Ishikawa (cell line): ENCODE measurements at regions not wholly inside any gene's neighbourhood (a gene's known extent, or its start where the extent isn't known, plus 50 kb on each side); places are given as distances from the start of the nearest gene placed in this dataset.

ENCODE experiments used
- CEBPB ChIP-seq: IDR thresholded peaks from 2 replicates; pipeline ENCODE4 v1.6.1; 2012
- CREB1 ChIP-seq: IDR thresholded peaks from 2 replicates; pipeline ENCODE4 v1.6.1; 2012; ENCODE audit warnings: low read depth
- EGR1 ChIP-seq: IDR thresholded peaks from 2 replicates; pipeline ENCODE4 v1.6.1; 2012
- EP300 ChIP-seq: IDR thresholded peaks from 2 replicates; pipeline ENCODE4 v1.6.1; 2012; ENCODE audit warnings: borderline replicate concordance
- FOXM1 ChIP-seq: IDR thresholded peaks from 2 replicates; pipeline ENCODE4 v1.6.1; 2012; ENCODE audit warnings: low read depth, borderline replicate concordance
- MAX ChIP-seq: IDR thresholded peaks from 2 replicates; pipeline ENCODE4 v1.6.1; 2012
- NFIC ChIP-seq: IDR thresholded peaks from 2 replicates; pipeline ENCODE4 v1.6.1; 2012
- RAD21 ChIP-seq: IDR thresholded peaks from 2 replicates; pipeline ENCODE4 v1.6.1; 2012; ENCODE audit warnings: low read depth
- TAF1 ChIP-seq: IDR thresholded peaks from 2 replicates; pipeline ENCODE4 v1.6.1; 2012; ENCODE audit warnings: low read depth, mild to moderate bottlenecking
- TCF12 ChIP-seq: IDR thresholded peaks from 2 replicates; pipeline ENCODE4 v1.6.1; 2012; ENCODE audit warnings: low read depth
- TEAD4 ChIP-seq: IDR thresholded peaks from 2 replicates; pipeline ENCODE4 v1.6.1; 2012
- YY1 ChIP-seq: IDR thresholded peaks from 2 replicates; pipeline ENCODE4 v1.6.1; 2012; ENCODE audit warnings: low read depth
- ZBTB7A ChIP-seq: IDR thresholded peaks from 2 replicates; pipeline ENCODE4 v1.6.1; 2012; ENCODE audit warnings: low read depth
- TF ChIP-seq, protein P1 (sequence below): IDR thresholded peaks from 2 replicates; pipeline ENCODE4 v1.6.1; 2012
- TF ChIP-seq, protein P2 (sequence below): IDR thresholded peaks from 2 replicates; pipeline ENCODE4 v1.6.1; 2012; ENCODE audit warnings: low read depth, mild to moderate bottlenecking

DNA sequence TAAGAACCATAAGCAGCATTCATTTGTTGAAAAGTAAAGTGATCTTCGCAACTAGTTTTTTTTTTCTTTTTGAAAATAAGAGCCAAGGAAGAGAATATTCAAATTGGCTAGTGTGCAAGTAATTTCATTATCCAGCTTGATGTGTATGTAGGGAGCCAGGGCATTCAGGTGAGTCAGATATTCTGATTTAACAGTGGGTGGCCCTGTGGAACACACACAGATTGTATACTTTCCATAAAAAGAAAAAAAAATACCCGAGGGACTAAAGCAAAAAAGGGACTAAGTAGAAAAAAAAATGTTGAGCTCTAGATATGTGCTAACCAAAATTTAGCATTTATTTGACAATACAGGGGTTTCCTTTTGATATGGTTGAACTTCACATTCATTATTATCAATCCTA is 96.9 kb upstream of the ROPN1 start:
- TF ChIP-seq CREB1, result no peak
- no peak for TF ChIP-seq EGR1
- no peak for TF ChIP-seq MAX

- TF ChIP-seq FOXM1 (no peak), EGR1 (no peak), CEBPB (no peak), YY1 (no peak), TEAD4 (no peak), NFIC (no peak), TAF1 (no peak), MAX (no peak), TCF12 (no peak), CREB1 (no peak), EP300 (no peak), RAD21 (no peak)
- TF ChIP-seq, protein P1, sequence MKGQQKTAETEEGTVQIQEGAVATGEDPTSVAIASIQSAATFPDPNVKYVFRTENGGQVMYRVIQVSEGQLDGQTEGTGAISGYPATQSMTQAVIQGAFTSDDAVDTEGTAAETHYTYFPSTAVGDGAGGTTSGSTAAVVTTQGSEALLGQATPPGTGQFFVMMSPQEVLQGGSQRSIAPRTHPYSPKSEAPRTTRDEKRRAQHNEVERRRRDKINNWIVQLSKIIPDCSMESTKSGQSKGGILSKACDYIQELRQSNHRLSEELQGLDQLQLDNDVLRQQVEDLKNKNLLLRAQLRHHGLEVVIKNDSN, result no peak
Observed at GRCh38 chr3:124089214-124089613, 97.3 kb upstream of the ROPN1 start.

DNA sequence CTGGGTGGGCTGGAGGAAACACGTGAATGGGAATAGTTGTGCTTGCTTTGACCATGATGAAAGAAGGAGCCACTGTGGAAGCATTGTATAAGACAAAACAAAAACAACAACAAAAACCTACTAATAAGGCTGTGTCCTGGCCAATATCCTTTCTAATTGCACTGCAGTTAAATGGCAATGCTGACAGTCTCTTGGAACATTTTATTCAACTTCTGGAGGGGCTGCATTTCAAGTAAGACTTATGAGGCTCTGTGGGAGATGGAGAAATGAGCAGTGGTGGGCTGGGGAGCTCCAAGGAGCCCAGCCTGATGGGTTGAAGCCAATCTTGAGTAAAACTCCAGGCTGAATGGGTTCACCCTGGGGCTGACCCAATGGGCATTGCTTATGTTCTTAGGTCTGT is 99.8 kb upstream of the ROPN1 start:
- no peak for TF ChIP-seq CEBPB

- TF ChIP-seq, protein P1, result no peak
- no peak for TF ChIP-seq TAF1
- TF ChIP-seq NFIC, result no peak
- TF ChIP-seq YY1, result no peak
- TF ChIP-seq EP300, result no peak
- TF ChIP-seq, protein P2, sequence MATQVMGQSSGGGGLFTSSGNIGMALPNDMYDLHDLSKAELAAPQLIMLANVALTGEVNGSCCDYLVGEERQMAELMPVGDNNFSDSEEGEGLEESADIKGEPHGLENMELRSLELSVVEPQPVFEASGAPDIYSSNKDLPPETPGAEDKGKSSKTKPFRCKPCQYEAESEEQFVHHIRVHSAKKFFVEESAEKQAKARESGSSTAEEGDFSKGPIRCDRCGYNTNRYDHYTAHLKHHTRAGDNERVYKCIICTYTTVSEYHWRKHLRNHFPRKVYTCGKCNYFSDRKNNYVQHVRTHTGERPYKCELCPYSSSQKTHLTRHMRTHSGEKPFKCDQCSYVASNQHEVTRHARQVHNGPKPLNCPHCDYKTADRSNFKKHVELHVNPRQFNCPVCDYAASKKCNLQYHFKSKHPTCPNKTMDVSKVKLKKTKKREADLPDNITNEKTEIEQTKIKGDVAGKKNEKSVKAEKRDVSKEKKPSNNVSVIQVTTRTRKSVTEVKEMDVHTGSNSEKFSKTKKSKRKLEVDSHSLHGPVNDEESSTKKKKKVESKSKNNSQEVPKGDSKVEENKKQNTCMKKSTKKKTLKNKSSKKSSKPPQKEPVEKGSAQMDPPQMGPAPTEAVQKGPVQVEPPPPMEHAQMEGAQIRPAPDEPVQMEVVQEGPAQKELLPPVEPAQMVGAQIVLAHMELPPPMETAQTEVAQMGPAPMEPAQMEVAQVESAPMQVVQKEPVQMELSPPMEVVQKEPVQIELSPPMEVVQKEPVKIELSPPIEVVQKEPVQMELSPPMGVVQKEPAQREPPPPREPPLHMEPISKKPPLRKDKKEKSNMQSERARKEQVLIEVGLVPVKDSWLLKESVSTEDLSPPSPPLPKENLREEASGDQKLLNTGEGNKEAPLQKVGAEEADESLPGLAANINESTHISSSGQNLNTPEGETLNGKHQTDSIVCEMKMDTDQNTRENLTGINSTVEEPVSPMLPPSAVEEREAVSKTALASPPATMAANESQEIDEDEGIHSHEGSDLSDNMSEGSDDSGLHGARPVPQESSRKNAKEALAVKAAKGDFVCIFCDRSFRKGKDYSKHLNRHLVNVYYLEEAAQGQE, result no peak
- no peak for TF ChIP-seq CEBPB
- no peak for TF ChIP-seq TCF12
- TF ChIP-seq FOXM1, result no peak
- no peak for TF ChIP-seq MAX
- no peak for TF ChIP-seq CREB1
- no peak for TF ChIP-seq RAD21
- no peak for TF ChIP-seq EGR1
- no peak for TF ChIP-seq TEAD4
- TF ChIP-seq ZBTB7A, result no peak
Observed at GRCh38 chr3:124092811-124093210, 100.9 kb upstream of the ROPN1 start.

- TF ChIP-seq YY1, result no peak
- TF ChIP-seq, protein P2, result no peak
- TF ChIP-seq ZBTB7A, result no peak
- TF ChIP-seq EGR1, result no peak
- no peak for TF ChIP-seq FOXM1
- TF ChIP-seq TCF12, result no peak
- no peak for TF ChIP-seq EP300
- no peak for TF ChIP-seq MAX
- TF ChIP-seq NFIC, result no peak
Observed at GRCh38 chr3:124094496-124094895, 102.6 kb upstream of the ROPN1 start.

DNA sequence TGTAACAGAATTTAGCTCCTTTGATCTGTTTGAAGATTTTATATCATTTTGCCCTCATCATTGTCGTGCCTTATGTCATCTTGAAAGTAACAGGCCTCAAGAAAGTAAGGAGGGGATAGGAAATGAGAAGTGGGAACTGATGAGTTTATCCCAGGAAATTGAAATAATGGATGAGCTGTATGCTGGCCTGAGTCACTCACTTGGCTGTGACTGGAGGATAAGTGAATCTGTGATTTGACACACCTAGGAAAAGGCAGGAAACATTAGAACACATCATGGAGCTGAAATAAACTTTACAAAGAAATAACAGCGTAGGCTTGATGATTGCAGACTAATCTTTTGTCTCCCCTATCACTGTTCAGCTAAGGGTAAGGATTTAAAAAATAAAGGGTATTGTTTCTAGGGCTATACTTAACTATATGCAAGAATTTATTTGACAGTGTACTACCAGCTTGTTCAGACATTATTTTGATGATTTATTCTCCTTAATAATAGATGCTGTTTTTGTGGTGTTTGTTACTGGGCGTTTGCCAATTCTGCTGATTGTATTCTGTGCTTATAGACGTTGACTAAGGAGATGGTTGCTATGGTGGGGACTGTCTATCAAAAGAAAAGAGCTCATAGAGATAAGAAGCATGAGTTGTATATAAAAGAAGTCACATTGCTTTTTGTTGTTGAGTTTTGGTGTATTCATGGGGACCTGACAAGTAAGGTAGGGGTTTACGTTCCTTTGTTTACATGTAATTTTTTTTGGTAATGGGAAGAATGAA is 105.6 kb upstream of the ROPN1 start:
- TF ChIP-seq TEAD4 (no peak), CEBPB (no peak), TAF1 (no peak), ZBTB7A (no peak), YY1 (no peak), MAX (no peak), CREB1 (no peak), RAD21 (no peak), TCF12 (no peak), EGR1 (no peak)
- TF ChIP-seq, protein P2, result no peak
- TF ChIP-seq, protein P1, result no peak
